Suprapubic skin (tissue), 4 donors: ENCODE measurements at regions not wholly inside any gene's neighbourhood (a gene's known extent, or its start where the extent isn't known, plus 50 kb on each side); places are given as distances from the start of the nearest gene placed in this dataset.

Experiments used
- EP300 ChIP-seq: sonication (generic); formaldehyde crosslinking; IDR thresholded peaks from one replicate; pipeline ENCODE4 v1.6.1; 2017; ENCODE audit warnings: antibody characterized with exemption
- POLR2A ChIP-seq, 2 donors: fragments of 450-650 bp; IDR thresholded peaks; one replicate each; pipeline ENCODE4 v1.6.1; 2017; ENCODE audit warnings: antibody characterized with exemption in 2 of 2, mild to moderate bottlenecking in 2 of 2, moderate library complexity in 2 of 2
- POLR2AphosphoS5 ChIP-seq, 3 donors: sonication (generic); formaldehyde crosslinking; IDR thresholded peaks; one replicate each; pipeline ENCODE4 v1.6.1; 2017; ENCODE audit warnings: antibody characterized with exemption in 3 of 3
- TF ChIP-seq, protein P1 (sequence below), 2 donors: fragments of 200-600 bp in 1 of 2; fragments of 450-650 bp in 1 of 2; sonication (generic) in 1 of 2; IDR thresholded peaks; one replicate each; pipeline ENCODE4 v1.5.1; 2016 to 2019; ENCODE audit warnings: antibody characterized with exemption in 2 of 2, mild to moderate bottlenecking in 1 of 2, moderate library complexity in 1 of 2

DNA sequence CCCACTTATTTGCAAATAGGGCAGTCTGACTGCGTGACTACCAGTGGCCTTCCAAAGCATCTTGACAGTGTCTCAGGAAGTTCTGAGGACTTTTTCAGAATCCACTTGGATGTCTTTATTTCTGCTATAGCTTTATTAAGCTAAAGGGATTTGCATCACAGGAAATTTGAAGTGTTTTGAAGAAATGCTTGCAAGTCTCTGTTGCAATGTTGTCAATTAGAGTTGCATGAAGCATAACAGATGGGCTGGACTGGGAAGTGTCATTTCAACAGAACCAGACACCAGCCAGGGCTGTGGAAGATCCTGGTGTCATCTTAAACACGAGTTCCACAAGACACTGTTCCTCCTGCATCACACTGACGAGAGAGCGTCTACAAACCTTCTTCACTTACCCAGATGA, 224.5 kb downstream of the EN1 start:
- TF ChIP-seq POLR2A (IDR thresholded peaks at IDR 0.05): no peak
- TF ChIP-seq, protein P1, sequence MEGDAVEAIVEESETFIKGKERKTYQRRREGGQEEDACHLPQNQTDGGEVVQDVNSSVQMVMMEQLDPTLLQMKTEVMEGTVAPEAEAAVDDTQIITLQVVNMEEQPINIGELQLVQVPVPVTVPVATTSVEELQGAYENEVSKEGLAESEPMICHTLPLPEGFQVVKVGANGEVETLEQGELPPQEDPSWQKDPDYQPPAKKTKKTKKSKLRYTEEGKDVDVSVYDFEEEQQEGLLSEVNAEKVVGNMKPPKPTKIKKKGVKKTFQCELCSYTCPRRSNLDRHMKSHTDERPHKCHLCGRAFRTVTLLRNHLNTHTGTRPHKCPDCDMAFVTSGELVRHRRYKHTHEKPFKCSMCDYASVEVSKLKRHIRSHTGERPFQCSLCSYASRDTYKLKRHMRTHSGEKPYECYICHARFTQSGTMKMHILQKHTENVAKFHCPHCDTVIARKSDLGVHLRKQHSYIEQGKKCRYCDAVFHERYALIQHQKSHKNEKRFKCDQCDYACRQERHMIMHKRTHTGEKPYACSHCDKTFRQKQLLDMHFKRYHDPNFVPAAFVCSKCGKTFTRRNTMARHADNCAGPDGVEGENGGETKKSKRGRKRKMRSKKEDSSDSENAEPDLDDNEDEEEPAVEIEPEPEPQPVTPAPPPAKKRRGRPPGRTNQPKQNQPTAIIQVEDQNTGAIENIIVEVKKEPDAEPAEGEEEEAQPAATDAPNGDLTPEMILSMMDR (IDR thresholded peaks at IDR 0.05): no peak
- TF ChIP-seq POLR2AphosphoS5 (IDR thresholded peaks at IDR 0.05): no peak
- TF ChIP-seq EP300: no peak
